Caco-2 (cell line): ENCODE measurements at regions not wholly inside any gene's neighbourhood (a gene's known extent, or its start where the extent isn't known, plus 50 kb on each side); places are given as distances from the start of the nearest gene placed in this dataset.

ENCODE experiments used
- BruUV-seq: library from RNA; stranded (reverse); fragments of 400-500 nt; replicated peaks from 2 replicates; lab custom pipeline; 2021; lab: Mats Ljungman, UMichigan
- CTCF ChIA-PET: fragments of 300-600 bp; sonication (Branson Sonifier 250); formaldehyde crosslinking; loops from one replicate; lab custom pipeline; 2022; ENCODE audit warnings: antibody characterized with exemption; lab: Charles Lee
- POLR2A ChIA-PET: fragments of 300-600 bp; sonication (Branson Sonifier 250); formaldehyde crosslinking; loops from one replicate; lab custom pipeline; 2022; ENCODE audit warnings: antibody characterized with exemption; lab: Charles Lee
- DNase-seq, 2 experiments: peaks; one replicate each; pipeline versions ENCODE4 v3.0.0 to v3.0.0-alpha.2; 2020 to 2022
- H3K27me3 ChIP-seq: replicated peaks from 2 replicates; pipeline ENCODE4 v1.6.0; 2011; ENCODE audit warnings: low read length; ENCODE audit not compliant: control insufficient read depth, insufficient read depth
- H3K36me3 ChIP-seq: 2 replicates; pipeline ENCODE4 v1.5.1; 2011; ENCODE audit warnings: low read length; ENCODE audit not compliant: control insufficient read depth, insufficient read depth
- H3K4me1 ChIP-seq: fragments of 250-450 bp; sonication (Bioruptor Pico); 2 replicates; pipeline ENCODE4 v1.5.1; 2020; ENCODE audit warnings: mild to moderate bottlenecking
- H3K4me3 ChIP-seq: 2 replicates; pipeline ENCODE4 v1.5.1; 2011; ENCODE audit warnings: low read depth, mild to moderate bottlenecking, control low read depth, low read length
- H3K9me3 ChIP-seq: fragments of 250-450 bp; sonication (Bioruptor Pico); 2 replicates; pipeline ENCODE4 v1.5.1; 2020; ENCODE audit warnings: mild to moderate bottlenecking, moderate library complexity
- H3K27ac Mint-ChIP-seq: one replicate; pipeline ENCODE4 v1.8.0; 2022; ENCODE audit warnings: mixed read lengths; ENCODE audit not compliant: unreplicated experiment
- H3K27me3 Mint-ChIP-seq: one replicate; pipeline ENCODE4 v1.8.0; 2022; ENCODE audit warnings: mixed read lengths; ENCODE audit not compliant: insufficient read depth, unreplicated experiment
- H3K36me3 Mint-ChIP-seq: one replicate; pipeline ENCODE4 v1.8.0; 2022; ENCODE audit warnings: mild to moderate bottlenecking, mixed read lengths; ENCODE audit not compliant: insufficient read depth, unreplicated experiment
- H3K4me1 Mint-ChIP-seq: one replicate; pipeline ENCODE4 v1.8.0; 2022; ENCODE audit warnings: low read depth, mixed read lengths; ENCODE audit not compliant: unreplicated experiment
- H3K4me3 Mint-ChIP-seq: one replicate; pipeline ENCODE4 v1.8.0; 2022; ENCODE audit warnings: mild to moderate bottlenecking, moderate library complexity, mixed read lengths; ENCODE audit not compliant: unreplicated experiment
- H3K9me3 Mint-ChIP-seq: one replicate; pipeline ENCODE4 v1.8.0; 2022; ENCODE audit warnings: mixed read lengths; ENCODE audit not compliant: unreplicated experiment
- CTCF ChIP-seq, 2 experiments: fragments of 200-600 bp in 1 of 2; IDR thresholded peaks; 1 replicate in 1 of 2; 2 replicates in 1 of 2; pipeline versions ENCODE4 v1.5.1 to v1.8.0; 2011 to 2022; ENCODE audit warnings: antibody characterized with exemption in 1 of 2, control low read depth in 1 of 2, inconsistent platforms in 1 of 2, low read depth in 1 of 2, low read length in 1 of 2, mild to moderate bottlenecking in 1 of 2, moderate library complexity in 1 of 2; ENCODE audit not compliant: insufficient read depth in 1 of 2, severe bottlenecking in 1 of 2, unreplicated experiment in 1 of 2
- intact Hi-C: fragments of 100-400 bp; cut with micrococcal nuclease; formaldehyde crosslinking; loops from one replicate; pipeline ENCODE4 v1.10.0; 2022; ENCODE audit not compliant: unreplicated experiment

GRCh38 chr2:147222506-147222905 lies 622.3 kb upstream of the ACVR2A start:
- Mint-ChIP-seq H3K9me3 (peaks cover 9% of the 10 kb centered on the region), H3K36me3 (no peaks in the 10 kb centered on the region), H3K27me3 (no peaks in the 10 kb centered on the region), H3K4me1 (no peaks in the 10 kb centered on the region), H3K27ac (no peak overlapping the region), H3K4me3 (no peak overlapping the region)
- ChIA-PET POLR2A (no interaction called here), CTCF (no interaction called here)
- Histone ChIP-seq H3K27me3 (no peaks in the 10 kb centered on the region), H3K4me1 (no peaks in the 10 kb centered on the region), H3K4me3 (no peak overlapping the region), H3K36me3 (no peaks in the 10 kb centered on the region), H3K9me3 (no peaks in the 10 kb centered on the region)
- no TSS peak for BruUV-seq
- intact Hi-C loops: no loop called here
- DNase-seq: no peak
- no peak for TF ChIP-seq CTCF (IDR thresholded peaks at IDR 0.05; ENCODE audit: insufficient read depth in 1 of 2, low read depth in 1 of 2, low read length in 1 of 2, severe bottlenecking in 1 of 2, unreplicated experiment in 1 of 2)

GRCh38 chr2:147214914-147215313 lies 629.9 kb upstream of the ACVR2A start:
- peaks cover 11% of the 10 kb centered on the region for H3K4me1 Mint-ChIP-seq
- ChIA-PET CTCF (no interaction called here), POLR2A (no interaction called here)
- intact Hi-C loops: no loop called here
- H3K4me1 ChIP-seq: 0 out of 2 replicates have a peak, but pooled peaks cover 9% of the 10 kb centered on the region
- no peaks in the 10 kb centered on the region for H3K9me3 ChIP-seq
- no peaks in the 10 kb centered on the region; the same call in 1 of the 2 replicates for H3K27me3 ChIP-seq
- H3K4me3 ChIP-seq: no peak overlapping the region
- no peaks in the 10 kb centered on the region for H3K36me3 Mint-ChIP-seq
- no peak overlapping the region for H3K4me3 Mint-ChIP-seq
- H3K36me3 ChIP-seq: no peaks in the 10 kb centered on the region
- no peak for DNase-seq
- peaks cover 19% of the 10 kb centered on the region for H3K9me3 Mint-ChIP-seq
- no peak for TF ChIP-seq CTCF (IDR thresholded peaks at IDR 0.05; ENCODE audit: insufficient read depth in 1 of 2, low read depth in 1 of 2, low read length in 1 of 2, severe bottlenecking in 1 of 2, unreplicated experiment in 1 of 2)
- no peaks in the 10 kb centered on the region for H3K27me3 Mint-ChIP-seq
- no TSS peak for BruUV-seq
- H3K27ac Mint-ChIP-seq: no peak overlapping the region

- H3K9me3 Mint-ChIP-seq: peaks cover 19% of the 10 kb centered on the region
- no peak overlapping the region for H3K27ac Mint-ChIP-seq
- DNase-seq: no peak
- no peak for TF ChIP-seq CTCF (IDR thresholded peaks at IDR 0.05; ENCODE audit: insufficient read depth in 1 of 2, low read depth in 1 of 2, low read length in 1 of 2, severe bottlenecking in 1 of 2, unreplicated experiment in 1 of 2)
- peaks cover 11% of the 10 kb centered on the region for H3K4me1 Mint-ChIP-seq
- no peaks in the 10 kb centered on the region for H3K36me3 ChIP-seq
- H3K27me3 Mint-ChIP-seq: no peaks in the 10 kb centered on the region
- no peaks in the 10 kb centered on the region; the same call in 1 of the 2 replicates for H3K27me3 ChIP-seq
- no peaks in the 10 kb centered on the region for H3K9me3 ChIP-seq
- no peak overlapping the region for H3K4me3 ChIP-seq
- ChIA-PET CTCF (no interaction called here), POLR2A (no interaction called here)
- H3K4me3 Mint-ChIP-seq: no peak overlapping the region
- 0 out of 2 replicates have a peak, but pooled peaks cover 4% of the 10 kb centered on the region for H3K4me1 ChIP-seq
- intact Hi-C loops: no loop called here
- no TSS peak for BruUV-seq
- no peaks in the 10 kb centered on the region for H3K36me3 Mint-ChIP-seq
These were observed 633.3 kb upstream of the ACVR2A start for GRCh38 chr2:147211484-147211883.
